Heart right ventricle (tissue), 16 donors: ENCODE measurements at regions not wholly inside any gene's neighbourhood (a gene's known extent, or its start where the extent isn't known, plus 50 kb on each side); places are given as distances from the start of the nearest gene placed in this dataset.

Experiments used
- ATAC-seq, 8 donors: fragments of 200-7000 bp; cut with Tn5 transposase; one replicate each; pipeline ENCODE4 v1.9.1; 2020; ENCODE audit warnings: mild to moderate bottlenecking in 8 of 8, moderate library complexity in 8 of 8, moderate number of reproducible peaks in 1 of 8
- DNase-seq, 2 donors: peaks; one replicate each; pipeline ENCODE4 v3.0.0-alpha.2; 2020
- H3K27ac ChIP-seq, 10 donors: fragments of 200-600 bp; sonication (generic) in 2 of 10; one replicate each; pipeline versions ENCODE4 v1.5.0 to v1.8.0; 2020 to 2022; ENCODE audit warnings: mild to moderate bottlenecking in 3 of 10
- H3K27me3 ChIP-seq, 7 donors: fragments of 200-600 bp; one replicate each; pipeline ENCODE4 v1.8.0; 2021 to 2022; ENCODE audit warnings: mild to moderate bottlenecking in 2 of 7
- H3K36me3 ChIP-seq, 9 donors: fragments of 200-600 bp; sonication (generic) in 1 of 9; one replicate each; pipeline versions ENCODE4 v1.5.0 to v1.8.0; 2020 to 2022; ENCODE audit warnings: mild to moderate bottlenecking in 2 of 9
- H3K4me1 ChIP-seq, 9 donors: fragments of 200-600 bp; sonication (generic) in 1 of 9; one replicate each; pipeline versions ENCODE4 v1.5.0 to v1.8.0; 2020 to 2022; ENCODE audit warnings: mild to moderate bottlenecking in 4 of 9
- H3K4me3 ChIP-seq, 10 donors: fragments of 200-600 bp; sonication (generic) in 2 of 10; one replicate each; pipeline versions ENCODE4 v1.5.0 to v1.8.0; 2020 to 2022; ENCODE audit warnings: mild to moderate bottlenecking in 7 of 10, moderate library complexity in 2 of 10
- H3K9me3 ChIP-seq, 11 donors: fragments of 200-600 bp in 10 of 11; sonication (generic) in 2 of 11; one replicate each; pipeline versions ENCODE4 v1.5.0 to v1.8.0; 2013 to 2022; ENCODE audit warnings: mild to moderate bottlenecking in 2 of 11, control low read depth in 1 of 11, moderate library complexity in 1 of 11
- WGBS, 2 donors: extraction: QIAGEN DNeasy Blood & Tissue Kit; methylation state at CpG; one replicate each; pipeline ENCODE4 v1.1.7; 2013; ENCODE audit warnings: inconsistent platforms in 1 of 2; 5-methylcytosine and 5-hydroxymethylcytosine counted together
- intact Hi-C, 10 donors: fragments of 100-400 bp; cut with DNase I; formaldehyde crosslinking; loops; one replicate each; pipeline versions ENCODE4 v1.11.1 to v1.14.2; 2022
- TF ChIP-seq, protein P1 (sequence below), 9 donors: fragments of 200-600 bp; sonication (generic) in 2 of 9; IDR thresholded peaks; one replicate each; pipeline versions ENCODE4 v1.5.0 to v1.8.0; 2021 to 2022; ENCODE audit warnings: antibody characterized with exemption in 9 of 9, mild to moderate bottlenecking in 5 of 9, moderate library complexity in 1 of 9
- donor health status: Arrhythmogenic right ventricular cardiomyopathy.
- donor health status: ischemic (EF 13 %, LVEDD 7.1; RV severe dilation, severe dysfunction).
- donor health status: healthy with polysubstance abuse.
- donor health status: DM: no; HTN: yes; CAD: no.
- donor health status: DM: no; HTN: no; CAD: no.
- donor health status: ischemic (EF 25% LVEDD 6.9; RV normal size, moderate dysfunction).
- donor health status: ischemic (EF 25% LVEDD 5.7; RV mildly dilated, moderate dysfunction).
- donor health status: healthy.
- donor health status: DM: yes; HTN: yes; CAD: no.
- donor health status: Ischemic cardiomyopathy.
- donor health status: ischemic (EF 35%, LVEDD 5.7; RV mildly dilated, moderate dysfunction).
- donor health status: nonischemic (EF 11% LVEDD 7.7; RV severe dilation, severe dysfunction).
- donor health status: DM: yes; HTN: yes; CAD: no.
- donor health status: PGD.
- donor health status: ischemic (EF 29% LVEDD 5.4; RV normal size, mild dysfunction).
- donor health status: nonischemic (EF 23%, LVEDD 6.1; RV moderate dilation, normal function).

DNA sequence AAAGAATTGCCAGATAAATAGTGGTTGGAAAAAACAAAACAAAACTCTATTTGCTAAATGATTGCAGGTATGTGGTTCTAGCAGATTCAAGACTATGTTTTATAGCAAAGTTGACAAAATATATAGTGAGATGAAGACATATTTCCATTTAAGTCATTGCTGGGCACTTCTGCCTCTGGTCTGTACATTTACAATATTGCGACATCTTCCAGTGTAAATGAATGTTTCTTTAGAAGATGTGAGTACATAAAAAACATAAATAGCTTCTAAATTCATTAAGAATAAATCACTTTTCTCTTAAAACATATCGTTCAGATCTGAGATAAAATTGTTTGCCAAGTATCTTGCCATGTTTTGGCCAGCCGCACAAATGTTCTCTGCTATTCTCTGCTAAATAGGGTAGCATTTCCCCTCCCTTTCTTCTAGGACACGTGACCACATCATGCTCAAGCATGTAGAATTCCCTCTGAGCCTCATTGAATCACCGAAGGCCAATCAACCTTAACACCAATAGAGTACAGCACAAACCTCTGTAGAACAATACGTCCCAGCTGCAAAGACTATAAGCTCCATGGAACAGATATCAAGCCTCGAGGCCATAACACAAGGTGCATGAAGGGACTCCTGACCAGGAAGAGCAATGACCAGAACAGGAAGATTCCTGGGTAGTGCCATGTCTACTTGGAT lies 1173.3 kb downstream of the GATA3 start:
- no peaks in the 10 kb centered on the region for H3K9me3 ChIP-seq
- peaks cover 0 to 32% (median 5%) of the 10 kb centered on the region in 7 donors for H3K27me3 ChIP-seq
- H3K4me3 ChIP-seq = no peak overlapping the region
- 79 to 83% methylated on average over 7 of the region's 7 CpGs for WGBS, 2 donors
- no peaks in the 10 kb centered on the region for H3K36me3 ChIP-seq
- TF ChIP-seq, protein P1, sequence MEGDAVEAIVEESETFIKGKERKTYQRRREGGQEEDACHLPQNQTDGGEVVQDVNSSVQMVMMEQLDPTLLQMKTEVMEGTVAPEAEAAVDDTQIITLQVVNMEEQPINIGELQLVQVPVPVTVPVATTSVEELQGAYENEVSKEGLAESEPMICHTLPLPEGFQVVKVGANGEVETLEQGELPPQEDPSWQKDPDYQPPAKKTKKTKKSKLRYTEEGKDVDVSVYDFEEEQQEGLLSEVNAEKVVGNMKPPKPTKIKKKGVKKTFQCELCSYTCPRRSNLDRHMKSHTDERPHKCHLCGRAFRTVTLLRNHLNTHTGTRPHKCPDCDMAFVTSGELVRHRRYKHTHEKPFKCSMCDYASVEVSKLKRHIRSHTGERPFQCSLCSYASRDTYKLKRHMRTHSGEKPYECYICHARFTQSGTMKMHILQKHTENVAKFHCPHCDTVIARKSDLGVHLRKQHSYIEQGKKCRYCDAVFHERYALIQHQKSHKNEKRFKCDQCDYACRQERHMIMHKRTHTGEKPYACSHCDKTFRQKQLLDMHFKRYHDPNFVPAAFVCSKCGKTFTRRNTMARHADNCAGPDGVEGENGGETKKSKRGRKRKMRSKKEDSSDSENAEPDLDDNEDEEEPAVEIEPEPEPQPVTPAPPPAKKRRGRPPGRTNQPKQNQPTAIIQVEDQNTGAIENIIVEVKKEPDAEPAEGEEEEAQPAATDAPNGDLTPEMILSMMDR (IDR thresholded peaks at IDR 0.05) = no peak
- ATAC-seq = no peak
- no peaks in the 10 kb centered on the region for H3K4me1 ChIP-seq
- H3K27ac ChIP-seq = no peak overlapping the region
- intact Hi-C loops = no loop called here
- no peak for DNase-seq

GRCh38 chr10:9228771-9229170 lies 1174.3 kb downstream of the GATA3 start:
- ATAC-seq = no peak
- WGBS, 2 donors = 84 to 92% methylated on average over 1 of the region's 1 CpG
- no peak overlapping the region for H3K4me3 ChIP-seq

GRCh38 chr10:9229702-9230244 lies 1175.3 kb downstream of the GATA3 start:
- 80 to 85% methylated on average over 10 of the region's 10 CpGs for WGBS, 2 donors
- peaks cover 0 to 49% (median 9%) of the 10 kb centered on the region in 7 donors for H3K27me3 ChIP-seq
- no peak overlapping the region for H3K4me3 ChIP-seq
- H3K27ac ChIP-seq = no peak overlapping the region
- no peak for DNase-seq
- ATAC-seq = no peak
- no peaks in the 10 kb centered on the region for H3K36me3 ChIP-seq
- H3K9me3 ChIP-seq = no peaks in the 10 kb centered on the region
- H3K4me1 ChIP-seq = no peaks in the 10 kb centered on the region
- intact Hi-C loops = no loop called here
- TF ChIP-seq, protein P1 (IDR thresholded peaks at IDR 0.05) = no peak

More at GRCh38 chr10:9228771-9229170, 1174.3 kb downstream of the GATA3 start:
- Histone ChIP-seq H3K27me3 (peaks cover 0 to 41% (median 9%) of the 10 kb centered on the region in 7 donors), H3K27ac (no peak overlapping the region), H3K4me1 (no peaks in the 10 kb centered on the region), H3K36me3 (no peaks in the 10 kb centered on the region), H3K9me3 (no peaks in the 10 kb centered on the region)
- TF ChIP-seq, protein P1 (IDR thresholded peaks at IDR 0.05) = no peak
- no peak for DNase-seq
- intact Hi-C loops = no loop called here

DNA sequence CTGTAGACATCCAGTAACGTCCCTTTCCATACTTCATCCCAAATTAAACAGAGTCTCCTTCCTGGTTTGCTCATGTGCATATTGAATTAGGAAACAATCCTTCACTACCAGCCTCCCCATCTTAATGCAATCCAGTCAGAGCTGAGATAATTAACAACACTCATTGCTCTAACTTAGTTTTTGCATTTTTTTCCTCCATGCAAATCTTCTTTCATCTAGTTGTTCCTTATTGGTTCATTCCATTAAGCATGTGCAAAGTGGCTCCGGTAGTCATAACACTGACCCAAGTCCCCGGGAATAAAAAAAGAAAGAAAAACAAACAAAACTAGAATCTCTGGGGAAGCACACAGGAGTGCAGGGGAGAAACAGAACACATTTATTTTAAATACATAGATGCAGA lies 1176.1 kb downstream of the GATA3 start:
- TF ChIP-seq, protein P1 (IDR thresholded peaks at IDR 0.05) = no peak
- 42 to 49% methylated on average over 3 of the region's 3 CpGs for WGBS, 2 donors
- no peaks in the 10 kb centered on the region for H3K36me3 ChIP-seq
- H3K27me3 ChIP-seq = peaks cover 0 to 56% (median 13%) of the 10 kb centered on the region in 7 donors
- H3K9me3 ChIP-seq = no peaks in the 10 kb centered on the region
- H3K27ac ChIP-seq = no peak overlapping the region
- intact Hi-C loops = no loop called here
- no peaks in the 10 kb centered on the region for H3K4me1 ChIP-seq
- no peak overlapping the region for H3K4me3 ChIP-seq
- DNase-seq (no peak), ATAC-seq (no peak)
